ENCODE measurements at regions not wholly inside any gene's neighbourhood (a gene's known extent, or its start where the extent isn't known, plus 50 kb on each side); places are given as distances from the start of the nearest gene placed in this dataset.

DNA sequence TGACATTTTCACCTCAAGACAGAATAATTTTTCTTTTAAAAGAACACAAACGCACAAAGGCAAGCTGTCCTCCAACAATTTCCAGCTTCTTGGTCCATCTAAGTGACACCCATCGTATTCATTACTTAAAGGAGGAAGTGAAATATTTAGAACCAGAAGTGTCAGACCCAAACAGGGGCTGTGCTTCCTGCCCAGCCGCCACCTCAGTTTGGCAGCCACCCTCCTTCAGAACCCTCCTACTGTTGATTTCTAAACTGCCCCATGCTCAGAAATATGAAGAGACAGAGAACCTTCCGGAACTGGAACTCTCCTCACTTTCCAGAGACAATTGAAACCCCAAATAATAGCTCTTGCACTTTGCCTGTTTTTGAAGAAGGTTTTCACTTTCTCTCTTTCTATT is 734.8 kb upstream of the SALL3 start:
- no peak for TF ChIP-seq POLR2A (IDR thresholded peaks at IDR 0.05; ENCODE audit: low read length)
- TF ChIP-seq GATA1 (IDR thresholded peaks at IDR 0.05; ENCODE audit: low read depth, low read length): no peak

All from erythroblast (primary cell).